Omental fat pad (tissue), 3 donors: ENCODE measurements at regions not wholly inside any gene's neighbourhood (a gene's known extent, or its start where the extent isn't known, plus 50 kb on each side); places are given as distances from the start of the nearest gene placed in this dataset.
"Not testable (repeated sequence)": the region's sequence is repeated elsewhere in the genome, so short reads cannot be mapped to it uniquely, and the experiment has no call there.

Experiments
- ATAC-seq: fragments of 150-250 bp; one replicate; pipeline ENCODE4 v1.9.1; 2016; ENCODE audit warnings: mild to moderate bottlenecking, moderate library complexity; ENCODE audit not compliant: low FRiP score
- DNase-seq: peaks from one replicate; pipeline ENCODE4 v3.0.0-alpha.2; 2019; ENCODE audit warnings: low spot score
- CTCF ChIP-seq, 3 donors: fragments of 450-650 bp; IDR thresholded peaks; one replicate each; pipeline ENCODE4 v1.5.1; 2016 to 2017; ENCODE audit warnings: antibody characterized with exemption in 3 of 3, mild to moderate bottlenecking in 3 of 3, moderate library complexity in 2 of 3

GRCh38 chr7:119967221-119967620 is 305.8 kb upstream of the KCND2 start:
- DNase-seq (no peak), ATAC-seq (no peak)
- no peak for TF ChIP-seq CTCF (IDR thresholded peaks at IDR 0.05)

GRCh38 chr7:119968411-119968810 is 304.6 kb upstream of the KCND2 start:
- ATAC-seq, DNase-seq: not testable (repeated sequence)

GRCh38 chr7:119969054-119969453 is 303.9 kb upstream of the KCND2 start:
- ATAC-seq (no peak), DNase-seq (no peak)
- no peak for TF ChIP-seq CTCF (IDR thresholded peaks at IDR 0.05)

GRCh38 chr7:119969763-119970162 is 303.2 kb upstream of the KCND2 start:
- ATAC-seq (no peak), DNase-seq (no peak)
- no peak for TF ChIP-seq CTCF (IDR thresholded peaks at IDR 0.05)

GRCh38 chr7:119974972-119975371 is 298.0 kb upstream of the KCND2 start:
- TF ChIP-seq CTCF (IDR thresholded peaks at IDR 0.05): no peak
- ATAC-seq: no peak
- no peak for DNase-seq

- no peak for TF ChIP-seq CTCF (IDR thresholded peaks at IDR 0.05)
- no peak for ATAC-seq
- DNase-seq: no peak
These were observed 290.1 kb upstream of the KCND2 start for GRCh38 chr7:119982884-119983283.

- ATAC-seq (no peak), DNase-seq (no peak)
- TF ChIP-seq CTCF (IDR thresholded peaks at IDR 0.05): no peak
These were observed 289.5 kb upstream of the KCND2 start for GRCh38 chr7:119983468-119983867.

GRCh38 chr7:119984247-119984646 is 288.7 kb upstream of the KCND2 start:
- no peak for TF ChIP-seq CTCF (IDR thresholded peaks at IDR 0.05)
- ATAC-seq (no peak), DNase-seq (no peak)
